Dermis blood vessel endothelial cell (primary cell): ENCODE measurements at regions not wholly inside any gene's neighbourhood (a gene's known extent, or its start where the extent isn't known, plus 50 kb on each side); places are given as distances from the start of the nearest gene placed in this dataset.

Source experiments
- DNase-seq: peaks from one replicate; pipeline ENCODE4 v3.0.0; 2010

GRCh38 chr17:79340333-79341221 lies 266.0 kb downstream of the ENGASE start:
- DNase-seq = no peak

- DNase-seq = no peak
These were observed 264.7 kb downstream of the ENGASE start for GRCh38 chr17:79339321-79339720.

GRCh38 chr17:79338604-79339003 lies 264.0 kb downstream of the ENGASE start:
- DNase-seq = no peak

GRCh38 chr17:79338152-79338551 lies 263.5 kb downstream of the ENGASE start:
- DNase-seq = no peak

- no peak for DNase-seq
These were observed 262.4 kb downstream of the ENGASE start for GRCh38 chr17:79337053-79337452.

- DNase-seq = no peak
These were observed 260.8 kb downstream of the ENGASE start for GRCh38 chr17:79335456-79335855.

GRCh38 chr17:79332011-79332554 lies 257.5 kb downstream of the ENGASE start:
- no peak for DNase-seq

GRCh38 chr17:79331492-79331891 lies 256.9 kb downstream of the ENGASE start:
- no peak for DNase-seq

- DNase-seq = no peak
These were observed 256.1 kb downstream of the ENGASE start for GRCh38 chr17:79330696-79331095.

- no peak for DNase-seq
These were observed 255.6 kb downstream of the ENGASE start for GRCh38 chr17:79330229-79330628.

- no peak for DNase-seq
These were observed 252.2 kb downstream of the ENGASE start for GRCh38 chr17:79326814-79327213.

- DNase-seq = peak; percentile 26
These were observed 251.2 kb downstream of the ENGASE start for GRCh38 chr17:79325709-79326430.

- DNase-seq = no peak
These were observed 249.6 kb downstream of the ENGASE start for GRCh38 chr17:79324194-79324593.

GRCh38 chr17:79323566-79323965 lies 248.9 kb downstream of the ENGASE start:
- DNase-seq = no peak

GRCh38 chr17:79322211-79323123 lies 247.8 kb downstream of the ENGASE start:
- DNase-seq = no peak

- no peak for DNase-seq
These were observed 245.7 kb downstream of the ENGASE start for GRCh38 chr17:79320331-79320730.

- no peak for DNase-seq
These were observed 243.3 kb downstream of the ENGASE start for GRCh38 chr17:79317916-79318315.

GRCh38 chr17:79316805-79317204 lies 242.2 kb downstream of the ENGASE start:
- no peak for DNase-seq

- DNase-seq = no peak
These were observed 240.9 kb downstream of the ENGASE start for GRCh38 chr17:79315358-79316105.

- no peak for DNase-seq
These were observed 240.2 kb downstream of the ENGASE start for GRCh38 chr17:79314617-79315357.

GRCh38 chr17:79311373-79311772 lies 236.7 kb downstream of the ENGASE start:
- DNase-seq = no peak
